ENCODE measurements at regions not wholly inside any gene's neighbourhood (a gene's known extent, or its start where the extent isn't known, plus 50 kb on each side); places are given as distances from the start of the nearest gene placed in this dataset.

DNA sequence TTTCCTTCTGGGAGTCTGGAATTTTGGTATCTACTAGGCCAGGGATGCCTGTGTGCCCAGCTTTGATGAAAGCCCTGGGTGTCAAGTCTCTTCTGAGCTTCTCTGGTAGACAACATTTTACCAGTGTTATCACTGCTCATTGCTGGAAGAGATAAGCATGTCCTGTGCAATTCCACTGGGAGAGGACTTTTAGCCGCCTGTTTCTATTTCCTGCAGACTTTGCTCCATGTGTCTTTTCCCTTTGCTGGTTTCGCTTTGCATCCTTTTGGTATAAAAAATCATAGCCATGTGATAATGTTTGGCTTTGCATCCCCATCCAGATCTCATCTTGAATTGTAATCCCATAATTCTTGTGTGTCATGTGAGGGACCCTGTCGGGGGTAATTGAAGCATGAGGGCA lies 163.2 kb downstream of the SLC28A3 start:
- no peak for DNase-seq (ENCODE audit: low spot score)

DNA sequence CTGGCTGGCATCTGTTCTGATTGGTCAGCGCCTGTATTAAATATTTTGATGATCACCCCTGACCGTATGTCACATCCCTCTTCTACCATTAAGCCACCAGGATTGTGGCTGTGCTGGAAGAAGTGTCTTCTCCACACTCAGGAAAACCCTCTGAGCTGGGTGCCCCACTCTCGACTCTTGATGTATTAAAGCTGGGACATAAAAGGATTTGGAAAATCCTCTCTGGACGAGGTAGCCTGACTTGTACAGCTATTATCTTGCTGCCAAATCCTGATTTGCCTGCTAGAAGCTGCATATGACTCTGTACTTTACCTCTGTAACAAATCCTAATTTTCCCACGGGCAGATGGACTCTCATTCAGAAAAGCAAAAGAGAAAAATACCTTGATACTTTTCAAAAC lies 161.0 kb downstream of the SLC28A3 start:
- DNase-seq (ENCODE audit: low spot score) = no peak

DNA sequence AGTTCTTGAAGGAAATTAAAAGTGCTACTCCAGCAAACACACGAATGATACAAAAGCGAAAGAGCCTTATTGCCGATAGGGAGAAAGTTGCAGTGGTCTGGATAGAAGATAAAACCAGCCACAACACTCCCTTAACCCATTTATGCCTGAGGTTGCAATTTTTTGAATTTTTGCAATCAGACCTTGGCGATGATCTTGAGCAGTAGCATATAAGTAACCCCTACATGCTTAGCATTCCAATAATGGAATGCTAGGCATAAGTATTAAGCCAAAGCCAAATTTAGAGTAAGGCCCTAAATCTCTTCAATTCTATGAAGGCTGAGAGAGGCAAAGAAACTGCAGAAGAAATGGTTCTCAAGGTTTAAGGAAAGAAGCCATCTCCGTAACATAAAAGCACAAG lies 153.5 kb downstream of the SLC28A3 start:
- DNase-seq (ENCODE audit: low spot score) = no peak

DNA sequence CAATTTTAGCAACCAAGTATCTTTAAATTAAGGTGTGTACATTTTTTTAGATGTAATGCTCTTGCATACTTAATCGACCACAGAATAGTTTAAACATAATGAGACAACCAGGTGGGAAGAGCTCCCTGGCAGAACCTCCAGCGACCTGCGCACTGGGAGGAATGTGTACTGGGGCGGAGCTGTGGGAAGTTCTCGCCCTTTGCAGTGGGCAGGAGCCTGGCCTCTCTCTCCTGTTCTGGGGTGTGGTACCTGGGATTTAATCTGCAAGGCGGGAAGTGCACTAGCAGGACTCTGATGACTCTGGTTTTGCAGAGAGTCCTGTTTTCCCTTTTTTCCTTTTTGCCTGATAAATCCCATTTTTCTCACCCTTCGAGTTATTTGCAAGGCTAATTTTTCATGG lies 150.7 kb downstream of the SLC28A3 start:
- no peak for DNase-seq (ENCODE audit: low spot score)

DNA sequence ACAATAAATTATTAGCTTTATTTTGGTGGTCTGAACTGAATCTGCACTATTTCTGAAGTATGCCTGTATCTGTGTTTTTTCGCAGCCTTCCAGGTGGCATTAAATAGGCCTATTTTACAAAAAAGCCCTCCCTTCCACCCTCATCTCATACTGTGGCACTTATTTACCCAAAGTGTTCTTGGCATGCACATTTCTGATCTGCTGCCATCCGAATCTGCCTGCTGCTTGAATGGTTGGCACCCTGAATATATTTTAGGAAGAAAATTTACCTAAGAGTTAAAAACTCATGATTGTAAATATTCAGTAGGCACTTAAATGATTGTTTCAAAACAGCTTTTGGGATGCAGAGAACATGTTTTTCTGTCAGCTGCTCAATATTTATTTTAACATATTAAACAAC lies 150.1 kb downstream of the SLC28A3 start:
- DNase-seq (ENCODE audit: low spot score) = no peak

DNA sequence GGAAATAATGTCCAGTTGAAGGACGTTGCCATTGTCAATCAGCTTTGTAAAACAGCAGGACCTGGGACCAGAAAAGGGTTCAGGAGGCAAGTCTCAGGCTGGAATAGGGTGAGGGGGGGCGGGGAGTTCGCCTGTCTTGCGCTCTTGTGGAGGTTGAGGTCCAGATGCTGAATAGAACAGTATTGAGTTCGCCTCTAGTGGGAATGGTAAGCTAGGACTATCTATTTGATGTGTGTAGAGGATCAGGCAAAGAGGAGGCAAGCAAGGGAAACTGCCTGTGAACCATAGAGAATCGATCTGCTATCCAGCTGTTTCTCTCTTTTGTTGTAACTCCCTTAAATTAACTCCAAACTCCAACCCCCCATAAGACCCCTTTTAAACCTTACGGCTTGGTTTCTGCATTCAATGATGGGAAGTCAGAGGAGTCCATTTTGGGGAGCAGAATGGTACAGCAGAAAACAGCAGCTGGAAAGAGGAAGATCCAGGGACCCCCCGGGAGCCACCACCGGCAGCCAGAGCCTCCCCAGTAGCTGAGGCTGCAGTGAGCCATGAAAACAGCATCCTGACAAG lies 133.7 kb downstream of the SLC28A3 start:
- no peak for DNase-seq (ENCODE audit: low spot score)

DNA sequence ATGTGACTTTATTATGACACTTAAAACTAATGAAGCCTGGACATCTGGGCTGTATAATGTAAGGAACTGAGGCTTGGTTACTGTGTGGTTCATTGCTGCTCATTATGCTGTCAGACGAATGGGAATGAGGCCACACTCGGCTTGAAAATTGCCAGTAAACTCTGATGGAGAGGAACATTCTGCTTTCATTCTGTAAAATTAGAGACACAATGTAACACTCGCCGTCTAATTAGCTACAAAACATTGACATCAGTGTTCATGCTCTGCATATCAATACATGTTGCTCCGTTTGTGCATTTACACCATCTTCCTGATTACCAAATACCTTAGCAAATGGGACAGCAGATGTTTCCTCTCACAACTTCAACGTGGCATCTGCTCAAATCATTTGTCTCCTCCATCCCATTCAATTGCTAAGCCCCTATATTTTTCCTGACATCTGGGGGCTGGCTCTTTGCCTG lies 133.0 kb downstream of the SLC28A3 start:
- no peak for DNase-seq (ENCODE audit: low spot score)

DNA sequence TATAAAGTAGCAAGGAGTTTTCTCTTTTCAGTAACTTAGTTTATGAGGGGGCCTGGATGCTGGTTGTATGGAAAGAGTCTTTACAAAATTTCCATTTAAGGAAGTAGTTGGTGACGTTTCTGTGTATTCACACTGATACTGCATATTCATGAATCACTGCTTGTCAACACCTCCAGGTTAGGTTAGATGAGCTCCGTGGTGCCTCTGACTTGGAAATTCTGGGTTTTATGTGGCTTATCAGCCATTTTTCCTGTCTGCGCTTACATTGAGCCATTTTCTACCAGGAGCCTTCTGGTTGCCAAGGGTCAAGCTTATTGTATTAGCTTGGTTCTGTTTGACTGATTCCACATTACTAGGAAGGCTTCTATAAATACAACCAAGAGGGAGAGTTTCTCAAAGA lies 128.3 kb downstream of the SLC28A3 start:
- DNase-seq (ENCODE audit: low spot score) = no peak

DNA sequence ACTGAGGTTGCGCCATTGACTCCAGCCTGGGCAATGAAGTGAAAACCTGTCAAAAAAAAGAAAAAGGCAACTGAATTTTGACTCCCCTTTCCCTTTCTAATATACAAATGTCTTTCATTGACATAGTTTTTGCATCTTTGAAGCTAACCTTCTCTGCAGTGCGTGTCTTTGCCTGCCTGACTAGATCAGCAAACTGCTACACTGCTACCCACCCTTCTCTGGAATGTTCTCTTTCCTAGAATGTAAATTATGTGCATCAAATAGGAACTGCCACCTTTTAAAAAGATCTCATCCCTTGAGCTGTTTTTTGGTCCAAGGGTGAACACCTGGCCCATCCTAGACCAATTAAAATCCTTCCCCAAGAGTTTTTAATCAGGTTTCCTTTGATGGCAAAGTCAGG lies 127.6 kb downstream of the SLC28A3 start:
- DNase-seq (ENCODE audit: low spot score) = no peak

DNA sequence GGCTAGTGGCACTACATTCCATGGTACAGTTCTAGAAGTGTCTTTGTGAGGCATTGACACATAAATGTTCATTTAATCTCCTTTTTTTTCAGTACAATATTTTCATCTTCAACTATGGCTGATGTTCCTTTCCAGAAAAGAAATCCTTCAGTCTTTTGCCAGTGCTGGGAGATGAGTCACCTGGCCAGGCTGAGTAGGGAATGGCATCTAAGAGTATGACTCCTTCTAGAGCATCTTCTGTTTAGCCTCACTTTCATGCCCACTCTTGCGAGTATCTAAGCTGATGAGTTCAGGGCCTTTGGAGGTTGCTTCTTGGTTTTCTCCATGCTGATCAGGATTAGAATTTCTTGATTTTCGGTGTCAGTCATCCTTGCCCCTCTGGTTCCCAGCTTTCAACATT lies 124.4 kb downstream of the SLC28A3 start:
- DNase-seq (ENCODE audit: low spot score) = no peak

DNA sequence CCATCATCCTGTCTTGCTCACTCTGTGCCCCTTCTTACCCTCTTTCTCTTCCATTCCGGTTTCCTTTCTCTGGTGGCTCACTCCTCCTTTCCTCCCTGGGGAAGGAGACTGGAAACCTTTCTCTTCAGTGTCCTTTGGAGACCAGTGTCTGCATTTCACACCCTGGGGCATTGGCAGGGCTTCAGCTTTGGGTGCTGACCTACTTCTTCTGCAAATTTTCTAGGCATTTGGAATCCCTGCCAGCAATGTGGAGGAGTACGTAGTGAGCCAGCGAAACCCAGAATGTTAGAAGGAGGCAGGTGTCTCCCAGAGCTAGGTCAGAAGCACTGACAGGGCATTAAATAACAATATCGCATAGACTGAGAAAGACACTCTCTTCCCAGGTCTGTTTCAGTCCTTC lies 122.2 kb downstream of the SLC28A3 start:
- DNase-seq (ENCODE audit: low spot score) = no peak

DNA sequence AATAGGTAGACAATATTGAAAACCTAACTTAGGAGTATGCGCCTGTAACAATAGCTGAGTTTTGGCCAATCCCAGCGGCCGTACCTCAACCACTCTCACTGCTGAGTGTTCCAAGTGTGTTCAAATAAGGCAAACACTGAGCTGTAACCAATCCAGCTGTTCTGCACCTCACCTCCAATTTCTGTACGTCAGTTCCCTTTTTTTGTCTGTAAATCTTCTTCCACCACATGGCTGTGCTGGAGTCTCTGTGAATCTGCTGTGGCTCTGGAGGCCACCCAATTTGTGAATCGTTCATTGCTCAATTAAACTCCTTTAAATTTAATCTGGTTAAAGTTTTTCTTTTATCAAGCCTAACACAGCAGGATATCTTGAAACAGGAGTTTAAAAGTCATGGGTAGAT lies 116.3 kb downstream of the SLC28A3 start:
- DNase-seq (ENCODE audit: low spot score) = no peak
